HCT116 (cell line): ENCODE measurements at regions not wholly inside any gene's neighbourhood (a gene's known extent, or its start where the extent isn't known, plus 50 kb on each side); places are given as distances from the start of the nearest gene placed in this dataset.

Source experiments
- ATAC-seq: fragments of 200-7000 bp; cut with Tn5 transposase; 2 replicates; pipeline ENCODE4 v1.9.1; 2020; ENCODE audit warnings: mild to moderate bottlenecking, moderate library complexity
- BruUV-seq: library from RNA; stranded (reverse); fragments of 400-500 nt; replicated peaks from 2 replicates; lab custom pipeline; 2021; lab: Mats Ljungman, UMichigan
- CTCF ChIA-PET: fragments of 300-600 bp; sonication (Branson Sonifier 250); formaldehyde crosslinking; loops from one replicate; lab custom pipeline; 2021; ENCODE audit warnings: antibody characterized with exemption; lab: Charles Lee
- POLR2A ChIA-PET: fragments of 300-600, 350-600 bp; sonication (Branson Sonifier 250); formaldehyde crosslinking; loops from one replicate; lab custom pipeline; 2021; ENCODE audit warnings: antibody characterized with exemption; lab: Charles Lee
- RAD21 ChIA-PET, 2 experiments: fragments of 300-600 bp; sonication (Branson Sonifier 250); formaldehyde crosslinking; loops; one replicate each; lab custom pipeline; 2023; ENCODE audit warnings: low total read pairs in 2 of 2; ENCODE audit not compliant: uncharacterized antibody in 2 of 2, unreplicated experiment in 2 of 2, low non-redundant PET in 1 of 2; lab: Charles Lee
- DNase-seq: peaks from one replicate; pipeline ENCODE4 v3.0.0-alpha.2; 2010; ENCODE audit warnings: low read depth, low spot score
- H2AFZ ChIP-seq: fragments of 200-600 bp; shearing (Covaris generic), sonication (generic); 2 replicates; pipeline ENCODE4 v1.6.1; 2017; ENCODE audit warnings: low read depth, mixed run types, mixed read lengths, antibody characterized with exemption, low read length; ENCODE audit not compliant: poor library complexity, severe bottlenecking
- H3K27ac ChIP-seq: 2 replicates; pipeline ENCODE4 v1.5.1; 2012; ENCODE audit warnings: low read depth, low read length
- H3K27me3 ChIP-seq: fragments of 200-600 bp; sonication (generic); 2 replicates; pipeline ENCODE4 v1.6.1; 2016; ENCODE audit warnings: mixed run types, low read length, mixed read lengths; ENCODE audit not compliant: insufficient read depth
- H3K36me3 ChIP-seq, 2 experiments: fragments of 200-500 bp in 1 of 2; fragments of 200-600 bp in 1 of 2; sonication (Bioruptor generic) in 1 of 2; sonication (generic) in 1 of 2; 2 replicates each; pipeline versions ENCODE4 v1.5.1 to v1.6.1; 2014 to 2016; ENCODE audit warnings: low read length in 2 of 2, inconsistent platforms in 1 of 2, mixed read lengths in 1 of 2, mixed run types in 1 of 2; ENCODE audit not compliant: insufficient read depth in 2 of 2, control insufficient read depth in 1 of 2
- H3K4me1 ChIP-seq, 2 experiments: fragments of 200-600 bp in 1 of 2; sonication (generic) in 1 of 2; 2 replicates each; pipeline versions ENCODE4 v1.5.1 to v1.6.1; 2012 to 2017; ENCODE audit warnings: low read length in 2 of 2, inconsistent platforms in 1 of 2, mild to moderate bottlenecking in 1 of 2, mixed read lengths in 1 of 2, mixed run types in 1 of 2, moderate library complexity in 1 of 2; ENCODE audit not compliant: insufficient read depth in 2 of 2, control insufficient read depth in 1 of 2
- H3K4me2 ChIP-seq: fragments of 200-600 bp; sonication (generic); 2 replicates; pipeline ENCODE4 v1.6.1; 2017; ENCODE audit warnings: mixed run types, low read length, mixed read lengths
- H3K4me3 ChIP-seq, 2 experiments: fragments of 200-600 bp in 1 of 2; sonication (generic) in 1 of 2; replicated peaks in 1 of 2; 2 replicates each; pipeline ENCODE4 v1.5.1; 2011 to 2016; ENCODE audit warnings: low read length in 2 of 2, control low read depth in 1 of 2, low read depth in 1 of 2, mild to moderate bottlenecking in 1 of 2, mixed read lengths in 1 of 2, mixed run types in 1 of 2
- H3K79me2 ChIP-seq: fragments of 200-600 bp; sonication (generic); 2 replicates; pipeline ENCODE4 v1.6.1; 2017; ENCODE audit warnings: mild to moderate bottlenecking, mixed run types, low read length, moderate library complexity, mixed read lengths; ENCODE audit not compliant: insufficient read depth
- H3K9ac ChIP-seq: fragments of 200-600 bp; sonication (generic); 2 replicates; pipeline ENCODE4 v1.6.1; 2016; ENCODE audit warnings: low read length, mixed read lengths
- H3K9me2 ChIP-seq: fragments of 200-600 bp; sonication (generic), shearing (Covaris generic); 2 replicates; pipeline ENCODE4 v1.6.1; 2017; ENCODE audit warnings: mixed run types, mild to moderate bottlenecking, moderate library complexity; ENCODE audit not compliant: insufficient read depth
- H3K9me3 ChIP-seq, 2 experiments: fragments of 200-500 bp in 1 of 2; fragments of 200-600 bp in 1 of 2; sonication (Bioruptor generic) in 1 of 2; sonication (generic) in 1 of 2; 2 replicates each; pipeline ENCODE4 v1.6.1; 2014 to 2017; ENCODE audit warnings: low read length in 2 of 2, mixed read lengths in 2 of 2, inconsistent platforms in 1 of 2, low read depth in 1 of 2, mild to moderate bottlenecking in 1 of 2, mixed run types in 1 of 2, moderate library complexity in 1 of 2; ENCODE audit not compliant: control insufficient read depth in 1 of 2, insufficient read depth in 1 of 2
- H4K20me1 ChIP-seq: fragments of 200-600 bp; sonication (generic), shearing (Covaris generic); 2 replicates; pipeline ENCODE4 v1.6.1; 2017; ENCODE audit warnings: mixed run types, mild to moderate bottlenecking, moderate library complexity; ENCODE audit not compliant: insufficient read depth
- CBX3 ChIP-seq: IDR thresholded peaks from 2 replicates; pipeline ENCODE4 v1.6.1; 2012; ENCODE audit warnings: low read depth
- CEBPB ChIP-seq: IDR thresholded peaks from 2 replicates; pipeline ENCODE4 v1.6.1; 2012; ENCODE audit warnings: low read depth
- CTCF ChIP-seq, 3 experiments: fragments of 200-600 bp in 1 of 3; sonication (generic) in 1 of 3; IDR thresholded peaks in 2 of 3; conservative IDR thresholded peaks in 1 of 3; 2 replicates each; pipeline ENCODE4 v1.5.1; 2012 to 2017; ENCODE audit warnings: low read depth in 2 of 3, low read length in 2 of 3, antibody characterized with exemption in 1 of 3, borderline replicate concordance in 1 of 3, control low read depth in 1 of 3, mild to moderate bottlenecking in 1 of 3, mixed read lengths in 1 of 3, mixed run types in 1 of 3, moderate library complexity in 1 of 3; ENCODE audit not compliant: insufficient read depth in 1 of 3
- EGR1 ChIP-seq: IDR thresholded peaks from 2 replicates; pipeline ENCODE4 v1.6.1; 2012; ENCODE audit warnings: low read depth
- ELF1 ChIP-seq: IDR thresholded peaks from 2 replicates; pipeline ENCODE4 v1.6.1; 2012; ENCODE audit warnings: low read depth, borderline replicate concordance
- EZH2 ChIP-seq: fragments of 200-600 bp; sonication (generic); IDR thresholded peaks from 2 replicates; pipeline ENCODE4 v1.6.1; 2017; ENCODE audit warnings: antibody characterized with exemption, mixed run types
- EZH2phosphoT487 ChIP-seq: fragments of 200-600 bp; IDR thresholded peaks from 2 replicates; pipeline ENCODE4 v1.6.1; 2018; ENCODE audit warnings: antibody characterized with exemption, borderline replicate concordance
- FOSL1 ChIP-seq: IDR thresholded peaks from 2 replicates; pipeline ENCODE4 v1.6.1; 2012; ENCODE audit warnings: low read depth
- JUND ChIP-seq: IDR thresholded peaks from 2 replicates; pipeline ENCODE4 v1.6.1; 2012
- POLR2A ChIP-seq: IDR thresholded peaks from 2 replicates; pipeline ENCODE4 v1.7.0; 2011; ENCODE audit warnings: borderline replicate concordance; ENCODE audit not compliant: insufficient read depth, insufficient read length; ENCODE audit errors: extremely low read depth
- POLR2AphosphoS5 ChIP-seq: IDR thresholded peaks from 2 replicates; pipeline ENCODE4 v1.6.1; 2011; ENCODE audit warnings: mild to moderate bottlenecking, low read depth, low read length, moderate library complexity
- RAD21 ChIP-seq: IDR thresholded peaks from 2 replicates; pipeline ENCODE4 v1.6.1; 2012; ENCODE audit warnings: low read depth, mild to moderate bottlenecking
- SIN3A ChIP-seq: IDR thresholded peaks from 2 replicates; pipeline ENCODE4 v1.6.1; 2012; ENCODE audit warnings: low read depth
- SP1 ChIP-seq: IDR thresholded peaks from 2 replicates; pipeline ENCODE4 v1.6.1; 2012; ENCODE audit warnings: low read depth
- SRF ChIP-seq: IDR thresholded peaks from 2 replicates; pipeline ENCODE4 v1.6.1; 2012; ENCODE audit warnings: low read depth
- TCF7L2 ChIP-seq: IDR thresholded peaks from 2 replicates; pipeline ENCODE4 v1.7.0; 2011; ENCODE audit warnings: borderline replicate concordance, inconsistent platforms; ENCODE audit not compliant: insufficient read depth, insufficient read length; ENCODE audit errors: extremely low read depth
- ZBTB33 ChIP-seq: IDR thresholded peaks from 2 replicates; pipeline ENCODE4 v1.6.1; 2011; ENCODE audit warnings: mild to moderate bottlenecking, low read length, moderate library complexity; ENCODE audit not compliant: insufficient replicate concordance; ENCODE audit errors: extremely low read depth
- ZFX ChIP-seq: fragments of 450-650 bp; IDR thresholded peaks from 2 replicates; pipeline ENCODE4 v1.6.1; 2017
- intact Hi-C: fragments of 100-400 bp; cut with micrococcal nuclease; formaldehyde crosslinking; loops from 2 replicates; pipeline ENCODE4 v1.10.0; 2022
- TF ChIP-seq, protein P1 (sequence below): IDR thresholded peaks from 2 replicates; pipeline ENCODE4 v1.6.1; 2012; ENCODE audit warnings: low read depth
- TF ChIP-seq, protein P2 (sequence below): IDR thresholded peaks from 2 replicates; pipeline ENCODE4 v1.6.1; 2012

GRCh38 chr6:109240370-109241084, 141.7 kb downstream of the CD164 start:
- intact Hi-C loops = no loop called here
- H3K79me2 ChIP-seq = no peaks in the 10 kb centered on the region
- RAD21 ChIA-PET = no interaction called here
- H3K9me2 ChIP-seq = no peaks in the 10 kb centered on the region
- POLR2A ChIA-PET = no interaction called here
- no peak overlapping the region for H3K9ac ChIP-seq
- H3K27ac ChIP-seq = no peak overlapping the region
- no peaks in the 10 kb centered on the region for H3K27me3 ChIP-seq
- TF ChIP-seq SIN3A (no peak), EZH2 (no peak), FOSL1 (no peak), TCF7L2 (no peak), CTCF (IDR thresholded peaks at IDR 0.05 in 2 of 3, conservative IDR thresholded peaks at IDR 0.05 in 1 of 3; ENCODE audit: borderline replicate concordance in 1 of 3, insufficient read depth in 1 of 3, low read depth in 2 of 3, low read length in 2 of 3) (no peak), CBX3 (no peak), RAD21 (no peak), ZBTB33 (no peak), ELF1 (no peak), EGR1 (no peak), EZH2phosphoT487 (no peak), POLR2A (no peak), ZFX (no peak), CEBPB (no peak), POLR2AphosphoS5 (no peak), JUND (no peak), SRF (no peak), SP1 (no peak)
- TF ChIP-seq, protein P1, sequence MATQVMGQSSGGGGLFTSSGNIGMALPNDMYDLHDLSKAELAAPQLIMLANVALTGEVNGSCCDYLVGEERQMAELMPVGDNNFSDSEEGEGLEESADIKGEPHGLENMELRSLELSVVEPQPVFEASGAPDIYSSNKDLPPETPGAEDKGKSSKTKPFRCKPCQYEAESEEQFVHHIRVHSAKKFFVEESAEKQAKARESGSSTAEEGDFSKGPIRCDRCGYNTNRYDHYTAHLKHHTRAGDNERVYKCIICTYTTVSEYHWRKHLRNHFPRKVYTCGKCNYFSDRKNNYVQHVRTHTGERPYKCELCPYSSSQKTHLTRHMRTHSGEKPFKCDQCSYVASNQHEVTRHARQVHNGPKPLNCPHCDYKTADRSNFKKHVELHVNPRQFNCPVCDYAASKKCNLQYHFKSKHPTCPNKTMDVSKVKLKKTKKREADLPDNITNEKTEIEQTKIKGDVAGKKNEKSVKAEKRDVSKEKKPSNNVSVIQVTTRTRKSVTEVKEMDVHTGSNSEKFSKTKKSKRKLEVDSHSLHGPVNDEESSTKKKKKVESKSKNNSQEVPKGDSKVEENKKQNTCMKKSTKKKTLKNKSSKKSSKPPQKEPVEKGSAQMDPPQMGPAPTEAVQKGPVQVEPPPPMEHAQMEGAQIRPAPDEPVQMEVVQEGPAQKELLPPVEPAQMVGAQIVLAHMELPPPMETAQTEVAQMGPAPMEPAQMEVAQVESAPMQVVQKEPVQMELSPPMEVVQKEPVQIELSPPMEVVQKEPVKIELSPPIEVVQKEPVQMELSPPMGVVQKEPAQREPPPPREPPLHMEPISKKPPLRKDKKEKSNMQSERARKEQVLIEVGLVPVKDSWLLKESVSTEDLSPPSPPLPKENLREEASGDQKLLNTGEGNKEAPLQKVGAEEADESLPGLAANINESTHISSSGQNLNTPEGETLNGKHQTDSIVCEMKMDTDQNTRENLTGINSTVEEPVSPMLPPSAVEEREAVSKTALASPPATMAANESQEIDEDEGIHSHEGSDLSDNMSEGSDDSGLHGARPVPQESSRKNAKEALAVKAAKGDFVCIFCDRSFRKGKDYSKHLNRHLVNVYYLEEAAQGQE = no peak
- TF ChIP-seq, protein P2, sequence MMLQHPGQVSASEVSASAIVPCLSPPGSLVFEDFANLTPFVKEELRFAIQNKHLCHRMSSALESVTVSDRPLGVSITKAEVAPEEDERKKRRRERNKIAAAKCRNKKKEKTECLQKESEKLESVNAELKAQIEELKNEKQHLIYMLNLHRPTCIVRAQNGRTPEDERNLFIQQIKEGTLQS = no peak
- BruUV-seq = no TSS peak
- H2AFZ ChIP-seq = no peak overlapping the region
- H3K36me3 ChIP-seq = no peaks in the 10 kb centered on the region
- ATAC-seq (no peak), DNase-seq (no peak)
- no peaks in the 10 kb centered on the region for H4K20me1 ChIP-seq
- H3K4me3 ChIP-seq = no peak overlapping the region
- H3K9me3 ChIP-seq = no peaks in the 10 kb centered on the region
- no peak overlapping the region for H3K4me2 ChIP-seq
- CTCF ChIA-PET = no interaction called here
- H3K4me1 ChIP-seq = peaks cover 0 to 7% of the 10 kb centered on the region in 2 experiments; a peak in 2 of 4 replicates
